ENCODE measurements at regions not wholly inside any gene's neighbourhood (a gene's known extent, or its start where the extent isn't known, plus 50 kb on each side); places are given as distances from the start of the nearest gene placed in this dataset.
A peak's percentile ranks its signal among the peaks of the same experiment; 100 is the strongest.

DNA sequence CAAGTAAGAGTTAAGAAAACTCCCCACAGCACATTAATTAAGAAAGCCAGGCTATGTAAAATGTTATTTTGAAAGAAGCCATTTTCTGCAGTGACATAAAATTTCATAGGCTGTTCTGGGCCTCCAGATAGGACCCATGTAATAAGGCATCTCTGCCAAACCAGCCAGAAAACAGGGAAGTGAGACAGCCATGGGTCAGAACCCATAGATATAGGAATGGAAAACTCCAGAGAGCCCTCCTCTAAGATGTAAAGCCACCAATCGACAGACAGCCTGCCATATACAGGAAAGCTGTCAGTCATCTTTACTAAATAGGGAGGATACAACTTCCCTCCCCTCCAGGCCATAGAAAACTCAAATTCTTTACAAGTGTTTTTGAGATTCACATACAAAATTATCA lies 493.3 kb downstream of the COG6 start:
- Mint-ChIP-seq H3K4me1 (peaks cover 31% of the 10 kb centered on the region), H3K9me3 (no peaks in the 10 kb centered on the region), H3K4me3 (no peak overlapping the region), H3K27ac (peak overlapping the region; percentile 57 to 89 (median 58)), H3K36me3 (ENCODE audit: low read depth) (no peaks in the 10 kb centered on the region), H3K27me3 (ENCODE audit: low read depth) (peaks cover 13% of the 10 kb centered on the region)
- TF ChIP-seq, protein P1, sequence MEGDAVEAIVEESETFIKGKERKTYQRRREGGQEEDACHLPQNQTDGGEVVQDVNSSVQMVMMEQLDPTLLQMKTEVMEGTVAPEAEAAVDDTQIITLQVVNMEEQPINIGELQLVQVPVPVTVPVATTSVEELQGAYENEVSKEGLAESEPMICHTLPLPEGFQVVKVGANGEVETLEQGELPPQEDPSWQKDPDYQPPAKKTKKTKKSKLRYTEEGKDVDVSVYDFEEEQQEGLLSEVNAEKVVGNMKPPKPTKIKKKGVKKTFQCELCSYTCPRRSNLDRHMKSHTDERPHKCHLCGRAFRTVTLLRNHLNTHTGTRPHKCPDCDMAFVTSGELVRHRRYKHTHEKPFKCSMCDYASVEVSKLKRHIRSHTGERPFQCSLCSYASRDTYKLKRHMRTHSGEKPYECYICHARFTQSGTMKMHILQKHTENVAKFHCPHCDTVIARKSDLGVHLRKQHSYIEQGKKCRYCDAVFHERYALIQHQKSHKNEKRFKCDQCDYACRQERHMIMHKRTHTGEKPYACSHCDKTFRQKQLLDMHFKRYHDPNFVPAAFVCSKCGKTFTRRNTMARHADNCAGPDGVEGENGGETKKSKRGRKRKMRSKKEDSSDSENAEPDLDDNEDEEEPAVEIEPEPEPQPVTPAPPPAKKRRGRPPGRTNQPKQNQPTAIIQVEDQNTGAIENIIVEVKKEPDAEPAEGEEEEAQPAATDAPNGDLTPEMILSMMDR (IDR thresholded peaks at IDR 0.05; ENCODE audit: unreplicated experiment in 3 of 3): no peak

DNA sequence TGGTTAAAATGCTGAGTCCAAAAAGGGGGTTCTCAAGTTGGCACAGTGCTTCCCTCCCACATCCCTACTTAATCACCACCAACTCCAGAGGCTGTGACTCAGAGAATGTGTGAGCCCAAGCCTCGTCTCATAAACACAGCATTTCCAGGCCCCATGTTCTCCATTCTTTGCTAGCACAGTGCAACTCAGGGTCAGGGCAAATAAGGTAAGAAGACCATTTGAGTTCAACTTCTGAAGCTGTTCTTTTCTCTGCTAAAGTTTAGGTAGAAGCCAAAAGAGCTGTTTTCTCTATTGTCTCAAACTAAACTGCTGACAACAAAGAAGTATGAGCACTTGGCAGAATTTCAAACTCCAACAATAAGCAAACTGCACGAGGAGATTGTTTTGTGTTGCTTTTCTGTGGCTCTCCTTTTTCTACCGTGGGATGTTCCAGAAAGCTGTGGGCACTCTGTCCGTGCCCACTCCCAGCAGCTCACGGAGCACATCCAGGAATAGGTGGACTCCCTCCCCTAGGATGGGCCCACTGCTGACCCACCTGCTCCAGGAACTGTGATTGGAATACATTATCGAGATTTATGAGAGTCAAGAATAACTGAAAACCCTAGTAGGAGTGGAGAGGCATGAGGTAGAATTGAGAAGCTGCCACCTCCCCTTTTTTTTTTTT lies 494.3 kb downstream of the COG6 start:
- H3K9me3 Mint-ChIP-seq: no peaks in the 10 kb centered on the region
- peak overlapping the region in 1 of 3 experiments; percentile 41 for H3K4me3 Mint-ChIP-seq
- peak overlapping the region; percentile 57 to 89 (median 85) for H3K27ac Mint-ChIP-seq
- H3K4me1 Mint-ChIP-seq: peaks cover 31% of the 10 kb centered on the region
- H3K36me3 Mint-ChIP-seq (ENCODE audit: low read depth): no peaks in the 10 kb centered on the region
- TF ChIP-seq, protein P1 (IDR thresholded peaks at IDR 0.05; ENCODE audit: unreplicated experiment in 3 of 3): no peak
- H3K27me3 Mint-ChIP-seq (ENCODE audit: low read depth): peaks cover 12% of the 10 kb centered on the region

DNA sequence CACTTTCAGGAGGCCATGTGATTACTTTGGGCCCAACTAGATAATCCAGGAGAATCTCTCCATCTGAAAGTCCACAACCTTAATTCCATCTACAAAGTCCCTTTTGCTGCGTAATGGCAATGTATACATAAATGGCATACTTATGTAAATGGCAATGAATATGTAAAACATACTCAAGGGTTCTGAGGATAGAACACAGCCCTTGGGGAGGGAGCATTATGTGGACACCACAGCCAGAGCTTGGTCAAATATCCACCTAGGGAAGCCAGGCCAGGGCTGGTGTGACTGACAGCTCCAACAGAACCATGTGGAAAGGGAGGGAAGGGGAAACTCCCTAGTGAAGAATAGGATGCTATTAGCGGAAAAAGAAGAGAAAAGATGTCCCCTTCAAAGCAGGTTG lies 496.2 kb downstream of the COG6 start:
- Mint-ChIP-seq H3K4me1 (peaks cover 29% of the 10 kb centered on the region), H3K4me3 (no peak overlapping the region), H3K27me3 (ENCODE audit: low read depth) (no peaks in the 10 kb centered on the region), H3K9me3 (no peaks in the 10 kb centered on the region), H3K27ac (no peak overlapping the region), H3K36me3 (ENCODE audit: low read depth) (no peaks in the 10 kb centered on the region)
- TF ChIP-seq, protein P1 (IDR thresholded peaks at IDR 0.05; ENCODE audit: unreplicated experiment in 3 of 3): no peak

DNA sequence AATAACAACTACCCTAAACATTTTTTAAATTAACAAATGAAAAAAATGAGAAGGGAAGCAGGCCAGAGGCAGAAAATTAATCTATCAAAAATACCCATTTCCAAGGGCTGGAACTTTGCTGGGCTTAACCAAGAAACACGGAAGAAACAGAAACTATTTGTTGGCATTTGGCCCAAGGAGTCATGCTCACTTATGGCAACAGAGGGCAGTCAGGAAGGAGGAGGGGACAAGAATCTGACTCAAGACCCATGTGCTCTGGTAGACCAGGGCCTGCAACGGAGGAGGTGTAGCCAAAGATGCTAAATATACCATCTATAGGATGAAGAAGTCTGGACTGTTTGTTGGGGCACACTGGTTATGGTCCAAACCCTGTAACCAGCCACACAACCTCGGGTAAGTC lies 496.7 kb downstream of the COG6 start:
- no peaks in the 10 kb centered on the region for H3K36me3 Mint-ChIP-seq (ENCODE audit: low read depth)
- TF ChIP-seq, protein P1 (IDR thresholded peaks at IDR 0.05; ENCODE audit: unreplicated experiment in 3 of 3): no peak
- no peak overlapping the region for H3K27ac Mint-ChIP-seq
- no peaks in the 10 kb centered on the region for H3K27me3 Mint-ChIP-seq (ENCODE audit: low read depth)
- H3K4me1 Mint-ChIP-seq: peaks cover 24% of the 10 kb centered on the region
- no peaks in the 10 kb centered on the region for H3K9me3 Mint-ChIP-seq
- H3K4me3 Mint-ChIP-seq: no peak overlapping the region

DNA sequence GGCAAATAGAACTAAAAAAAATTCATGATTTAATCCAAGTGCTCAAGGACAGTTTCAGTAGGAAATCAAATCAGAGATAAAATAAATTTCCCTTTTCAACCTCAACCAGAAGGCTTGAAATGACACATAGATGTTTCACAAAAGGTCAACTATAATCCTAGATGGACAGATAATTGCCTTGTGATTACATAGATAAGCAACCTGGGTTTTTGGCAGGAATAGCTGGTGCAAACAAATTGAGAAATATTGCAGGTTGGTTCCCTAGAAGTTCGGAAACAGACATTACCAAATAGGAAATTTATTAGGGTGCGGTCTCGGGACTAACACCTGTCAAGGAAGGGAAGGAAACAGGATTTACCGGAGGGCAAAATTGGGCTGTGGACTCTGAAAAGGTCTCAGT lies 497.5 kb downstream of the COG6 start:
- H3K27ac Mint-ChIP-seq: no peak overlapping the region
- H3K36me3 Mint-ChIP-seq (ENCODE audit: low read depth): no peaks in the 10 kb centered on the region
- H3K9me3 Mint-ChIP-seq: no peaks in the 10 kb centered on the region
- no peaks in the 10 kb centered on the region for H3K27me3 Mint-ChIP-seq (ENCODE audit: low read depth)
- no peak overlapping the region for H3K4me3 Mint-ChIP-seq
- H3K4me1 Mint-ChIP-seq: peaks cover 23% of the 10 kb centered on the region
- TF ChIP-seq, protein P1 (IDR thresholded peaks at IDR 0.05; ENCODE audit: unreplicated experiment in 3 of 3): no peak

DNA sequence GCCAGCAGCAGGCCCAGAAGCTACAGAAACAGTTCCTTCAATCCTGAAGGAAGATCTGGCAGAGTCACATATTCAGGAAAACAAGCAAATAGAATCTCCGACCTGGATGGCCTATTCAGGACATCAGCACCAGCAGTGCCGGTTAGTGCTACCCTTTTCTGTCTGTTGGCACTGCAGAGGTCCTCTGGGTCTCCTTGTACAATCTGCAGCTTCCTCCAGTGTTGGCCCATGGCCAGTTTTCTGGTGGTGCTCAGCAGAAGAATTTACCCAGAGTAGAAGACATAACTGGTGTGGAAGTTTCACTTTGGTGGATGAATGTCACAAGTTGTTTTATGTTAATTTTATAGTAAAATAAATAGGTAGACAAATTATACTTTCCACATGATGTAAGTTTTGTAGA lies 498.1 kb downstream of the COG6 start:
- H3K4me1 Mint-ChIP-seq: peaks cover 19% of the 10 kb centered on the region
- H3K36me3 Mint-ChIP-seq (ENCODE audit: low read depth): no peaks in the 10 kb centered on the region
- no peaks in the 10 kb centered on the region for H3K9me3 Mint-ChIP-seq
- no peaks in the 10 kb centered on the region for H3K27me3 Mint-ChIP-seq (ENCODE audit: low read depth)
- H3K4me3 Mint-ChIP-seq: no peak overlapping the region
- no peak overlapping the region for H3K27ac Mint-ChIP-seq
- TF ChIP-seq, protein P1 (IDR thresholded peaks at IDR 0.05; ENCODE audit: unreplicated experiment in 3 of 3): no peak
